Central memory CD4-positive, alpha-beta T cell (primary cell): ENCODE measurements at regions not wholly inside any gene's neighbourhood (a gene's known extent, or its start where the extent isn't known, plus 50 kb on each side); places are given as distances from the start of the nearest gene placed in this dataset.
"Not testable (repeated sequence)": the region's sequence is repeated elsewhere in the genome, so short reads cannot be mapped to it uniquely, and the experiment has no call there.

Experiments used
- DNase-seq: peaks from one replicate; pipeline ENCODE4 v3.0.0; 2022

DNA sequence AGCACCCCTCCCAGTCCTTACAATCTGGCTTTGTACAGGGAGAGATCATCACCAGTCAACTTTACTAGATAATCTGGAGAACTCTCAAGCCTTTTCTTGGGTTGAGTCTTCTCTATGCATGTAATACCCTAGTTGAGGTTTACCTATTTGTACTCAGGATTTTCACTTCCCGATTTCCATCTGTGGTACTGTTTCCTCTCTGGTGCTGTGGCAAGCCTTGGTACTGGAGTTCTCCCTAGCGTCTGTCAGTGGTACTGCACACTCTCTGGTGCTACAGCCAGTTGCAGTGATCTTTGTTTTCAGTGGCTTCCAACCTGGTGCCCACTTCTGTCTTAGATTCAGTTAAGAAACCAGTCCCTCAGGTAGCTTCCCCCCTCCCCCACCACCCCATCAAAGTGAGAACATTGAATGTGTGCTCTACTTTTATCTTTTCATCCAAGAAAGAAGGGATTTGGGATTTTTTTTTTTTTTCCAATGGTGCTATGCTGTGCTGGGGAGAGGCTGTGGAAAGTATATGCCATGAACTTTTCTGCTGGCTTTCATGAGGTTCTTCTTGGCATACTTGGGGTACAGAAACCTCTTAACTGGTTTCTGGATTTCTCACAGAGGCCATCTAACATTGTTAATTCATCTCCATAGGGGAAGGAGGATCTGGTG, 69.4 kb upstream of the EVL start:
- DNase-seq: peak; percentile 39

- DNase-seq: no peak
Measured at GRCh38 chr14:99996951-99997571, 68.2 kb upstream of the EVL start.

GRCh38 chr14:100000398-100000797, 64.8 kb upstream of the EVL start:
- DNase-seq: not testable (repeated sequence)

- no peak for DNase-seq
Measured at GRCh38 chr14:100004392-100004791, 60.8 kb upstream of the EVL start.

GRCh38 chr14:100007254-100007653, 58.0 kb upstream of the EVL start:
- no peak for DNase-seq

GRCh38 chr14:100009802-100010201, 55.4 kb upstream of the EVL start:
- not testable (repeated sequence) for DNase-seq

- no peak for DNase-seq
Measured at GRCh38 chr14:100010679-100011078, 54.5 kb upstream of the EVL start.

DNA sequence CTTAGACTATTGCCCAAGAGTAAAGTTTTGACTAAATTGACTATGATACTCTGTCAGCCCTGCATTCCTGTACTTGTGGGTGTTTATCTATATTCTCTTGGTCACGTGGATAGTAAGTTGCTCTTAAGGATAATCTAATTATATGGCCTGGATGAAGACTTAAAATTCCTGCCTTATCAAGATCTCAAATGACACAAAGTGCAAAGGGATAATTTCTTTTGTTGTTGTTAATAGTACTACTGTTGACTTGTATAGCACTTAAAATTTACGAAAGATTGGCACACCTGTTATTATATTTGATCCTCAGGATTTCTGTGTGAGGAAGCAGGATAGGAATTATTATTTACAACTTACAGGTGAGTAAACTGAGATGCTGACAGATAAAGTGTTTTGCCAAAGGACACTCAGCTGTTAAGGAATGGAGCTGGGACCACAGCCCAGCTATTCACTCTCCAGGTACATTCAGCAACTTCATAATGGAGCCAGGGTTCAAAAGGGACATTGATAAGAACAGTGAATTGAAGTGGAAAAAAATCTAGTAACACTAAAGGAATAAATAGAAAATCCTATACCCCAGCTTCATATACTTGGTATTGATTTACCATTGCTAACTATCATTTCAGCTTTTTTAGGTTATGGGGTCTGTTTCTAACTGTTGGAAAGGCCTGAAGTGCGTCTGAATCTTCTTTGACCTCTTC, 53.4 kb upstream of the EVL start:
- DNase-seq: no peak

- no peak for DNase-seq
Measured at GRCh38 chr14:100012478-100013327, 52.5 kb upstream of the EVL start.

GRCh38 chr14:100015251-100015655, 50.0 kb upstream of the EVL start:
- DNase-seq: no peak
